Uterus (tissue), 2 donors: ENCODE measurements at regions not wholly inside any gene's neighbourhood (a gene's known extent, or its start where the extent isn't known, plus 50 kb on each side); places are given as distances from the start of the nearest gene placed in this dataset.

Experiments used
- POLR2A ChIP-seq, 2 donors: fragments of 450-650 bp; IDR thresholded peaks; one replicate each; pipeline ENCODE4 v1.6.1; 2016; ENCODE audit warnings: antibody characterized with exemption in 2 of 2, mild to moderate bottlenecking in 1 of 2, moderate library complexity in 1 of 2
- TF ChIP-seq, protein P1 (sequence below), 4 experiments: fragments of 200-600 bp in 2 of 4; fragments of 450-650 bp in 2 of 4; sonication (generic) in 2 of 4; IDR thresholded peaks; one replicate each; pipeline ENCODE4 v1.5.1; 2016 to 2019; ENCODE audit warnings: antibody characterized with exemption in 4 of 4, mild to moderate bottlenecking in 2 of 4, moderate library complexity in 1 of 4

DNA sequence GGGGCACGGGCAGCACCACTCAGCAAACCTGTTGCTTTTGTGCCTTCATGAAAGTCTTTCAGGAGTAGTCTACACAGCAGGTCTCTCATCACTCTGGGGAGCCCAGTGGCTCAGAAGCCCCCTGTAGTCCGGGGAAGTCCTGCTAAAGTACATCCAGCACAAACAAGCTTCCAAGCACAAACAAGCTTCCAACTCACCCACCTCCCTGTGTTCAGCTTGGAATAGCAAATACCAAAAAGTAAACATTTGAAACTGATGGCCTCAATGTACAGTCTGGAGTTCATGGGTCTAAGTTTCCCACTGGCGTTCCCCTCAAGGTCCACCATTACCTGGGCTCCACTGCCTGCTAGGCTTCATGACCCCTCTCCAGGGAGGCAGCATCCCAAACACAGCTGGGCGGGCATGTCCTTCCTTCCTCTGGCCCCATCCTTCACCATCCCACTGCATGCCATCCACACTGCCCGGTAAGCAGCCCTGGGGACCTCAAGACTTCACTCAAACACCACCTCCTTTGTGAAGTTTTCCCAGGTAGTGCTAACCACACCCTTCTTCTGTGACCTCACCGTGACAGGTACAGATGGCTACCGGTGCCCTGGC lies 62.8 kb upstream of the SIAH1 start:
- TF ChIP-seq, protein P1, sequence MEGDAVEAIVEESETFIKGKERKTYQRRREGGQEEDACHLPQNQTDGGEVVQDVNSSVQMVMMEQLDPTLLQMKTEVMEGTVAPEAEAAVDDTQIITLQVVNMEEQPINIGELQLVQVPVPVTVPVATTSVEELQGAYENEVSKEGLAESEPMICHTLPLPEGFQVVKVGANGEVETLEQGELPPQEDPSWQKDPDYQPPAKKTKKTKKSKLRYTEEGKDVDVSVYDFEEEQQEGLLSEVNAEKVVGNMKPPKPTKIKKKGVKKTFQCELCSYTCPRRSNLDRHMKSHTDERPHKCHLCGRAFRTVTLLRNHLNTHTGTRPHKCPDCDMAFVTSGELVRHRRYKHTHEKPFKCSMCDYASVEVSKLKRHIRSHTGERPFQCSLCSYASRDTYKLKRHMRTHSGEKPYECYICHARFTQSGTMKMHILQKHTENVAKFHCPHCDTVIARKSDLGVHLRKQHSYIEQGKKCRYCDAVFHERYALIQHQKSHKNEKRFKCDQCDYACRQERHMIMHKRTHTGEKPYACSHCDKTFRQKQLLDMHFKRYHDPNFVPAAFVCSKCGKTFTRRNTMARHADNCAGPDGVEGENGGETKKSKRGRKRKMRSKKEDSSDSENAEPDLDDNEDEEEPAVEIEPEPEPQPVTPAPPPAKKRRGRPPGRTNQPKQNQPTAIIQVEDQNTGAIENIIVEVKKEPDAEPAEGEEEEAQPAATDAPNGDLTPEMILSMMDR (IDR thresholded peaks at IDR 0.05) = no peak
- TF ChIP-seq POLR2A (IDR thresholded peaks at IDR 0.05) = no peak
